SK-MEL-5 (cell line): ENCODE measurements at regions not wholly inside any gene's neighbourhood (a gene's known extent, or its start where the extent isn't known, plus 50 kb on each side); places are given as distances from the start of the nearest gene placed in this dataset.
"Not testable (repeated sequence)": the region's sequence is repeated elsewhere in the genome, so short reads cannot be mapped to it uniquely, and the experiment has no call there.

Experiments used
- DNase-seq: peaks from one replicate; pipeline ENCODE4 v3.0.0-alpha.2; 2016; ENCODE audit warnings: low read depth, low spot score
- in situ Hi-C: cut with HindIII; loops from 2 replicates; pipeline ENCODE4 v1.10.0; 2016; ENCODE audit warnings: low sequenced_read_pairs, high pct_unique_total_duplicates, low pct_unique_long_range_greater_than_20kb

DNA sequence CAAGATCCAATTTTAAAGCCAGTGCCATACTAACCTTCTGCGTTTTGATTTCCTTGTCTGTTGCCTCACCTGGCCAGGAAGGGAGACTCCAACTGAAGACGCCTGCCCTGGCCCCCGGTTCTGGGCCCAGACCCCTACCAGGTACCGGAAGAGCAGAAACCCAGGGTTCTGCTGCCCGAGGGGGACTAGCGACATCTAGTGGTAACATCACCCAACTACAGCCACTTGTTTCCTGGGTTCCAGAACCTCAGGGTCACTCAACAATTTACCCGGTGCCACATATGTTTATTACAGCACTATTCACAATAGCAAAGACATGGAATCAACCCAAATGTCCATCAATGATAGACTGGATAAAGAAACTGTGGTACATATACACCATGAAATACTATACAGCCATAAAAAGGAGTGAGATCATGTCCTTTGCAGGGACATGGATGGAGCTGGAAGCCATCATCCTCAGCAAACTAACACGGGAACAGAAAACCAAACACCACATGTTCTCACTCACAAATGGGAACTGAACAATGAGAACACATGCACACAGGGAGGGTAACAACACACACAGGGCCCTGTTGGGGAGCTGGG lies 268.7 kb upstream of the IRX4 start:
- DNase-seq: peak; percentile 60

GRCh38 chr5:2149195-2149539 lies 266.4 kb upstream of the IRX4 start:
- in situ Hi-C loops: no loop called here
- no peak for DNase-seq

More for the DNA sequence above, 268.7 kb upstream of the IRX4 start:
- in situ Hi-C loops: not testable (repeated sequence)

DNA sequence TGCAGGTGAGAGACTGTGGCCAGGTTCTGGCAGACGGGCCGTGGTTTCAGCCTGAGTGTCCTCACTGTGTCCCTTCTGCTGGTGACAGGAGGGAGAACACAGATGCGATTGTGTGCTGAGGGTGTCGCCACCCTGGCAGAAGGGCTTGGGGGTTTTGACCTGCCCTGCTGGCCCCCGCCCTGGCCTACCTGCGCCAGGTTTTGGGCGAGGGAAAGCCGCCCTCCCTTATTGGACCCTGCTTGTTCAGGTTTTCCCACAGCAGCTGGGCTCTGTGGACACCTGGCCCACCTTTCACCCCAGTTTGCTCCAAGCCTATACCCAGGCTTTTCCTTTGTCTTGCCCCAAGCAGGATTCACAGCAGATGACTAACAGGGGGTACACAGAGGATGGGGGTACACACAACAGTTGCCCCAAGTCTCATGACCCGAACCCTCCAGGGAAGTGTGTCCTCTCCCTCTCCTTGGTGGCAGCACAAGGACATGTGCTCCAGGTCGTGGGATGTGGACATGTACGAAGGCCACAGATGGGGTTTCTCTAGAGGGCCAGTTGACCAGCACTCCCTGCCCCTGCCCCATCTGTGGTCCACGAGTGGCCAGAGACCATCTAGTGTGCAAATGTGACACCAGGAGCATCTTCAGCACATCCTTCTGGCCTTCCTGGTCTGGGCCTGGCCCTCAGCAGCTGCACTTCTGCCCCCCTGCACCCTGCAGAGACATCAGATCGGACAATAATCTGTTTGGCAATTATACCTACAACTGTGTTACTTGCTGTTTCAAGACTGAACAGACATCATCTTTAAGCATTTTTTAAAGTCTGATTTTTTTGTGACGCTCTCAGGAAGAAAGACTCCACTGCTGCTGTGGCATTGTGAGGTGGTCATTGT lies 265.8 kb upstream of the IRX4 start:
- no peak for DNase-seq
- in situ Hi-C loops: no loop called here

DNA sequence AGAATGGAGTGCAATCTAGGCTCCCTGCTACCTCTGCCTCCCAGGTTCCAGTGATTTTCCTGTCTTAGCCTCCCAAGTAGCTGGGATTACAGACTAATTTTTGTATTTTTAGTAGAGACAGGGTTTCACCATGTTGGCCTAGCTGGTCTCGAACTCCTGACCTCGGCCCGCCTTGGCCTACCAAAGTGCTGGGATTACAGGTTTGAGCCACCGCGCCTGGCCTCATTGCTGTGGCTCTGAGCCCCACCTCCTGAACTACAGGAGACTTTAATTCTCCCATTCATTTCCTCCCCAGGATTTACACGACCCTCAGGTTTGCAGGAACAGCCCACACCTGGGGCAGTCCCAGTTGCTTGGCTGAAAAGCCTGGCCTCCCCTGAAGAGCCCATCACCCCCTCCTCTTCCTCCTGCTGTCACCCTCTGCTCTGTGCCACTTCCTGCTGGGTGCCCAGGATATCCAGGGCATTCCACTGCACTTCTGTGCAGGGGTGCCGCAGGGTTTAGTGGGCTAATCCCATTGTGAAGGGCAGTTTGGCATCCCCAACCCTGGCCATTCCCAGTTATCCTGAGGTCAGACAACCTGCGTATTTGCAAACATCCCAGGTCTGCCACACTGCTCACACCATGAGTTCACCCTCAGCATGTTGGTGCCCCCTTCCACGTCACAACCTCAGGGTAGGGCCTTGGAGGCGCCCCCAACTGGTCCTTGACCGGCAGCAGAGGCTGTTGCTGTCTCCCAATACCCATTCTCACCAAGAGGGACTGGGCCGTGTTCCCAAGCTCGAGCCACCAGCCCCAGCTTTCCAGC lies 265.0 kb upstream of the IRX4 start:
- DNase-seq: no peak
- in situ Hi-C loops: no loop called here

- no peak for DNase-seq
- in situ Hi-C loops: no loop called here
Observed at GRCh38 chr5:2143646-2144353, 261.1 kb upstream of the IRX4 start.

DNA sequence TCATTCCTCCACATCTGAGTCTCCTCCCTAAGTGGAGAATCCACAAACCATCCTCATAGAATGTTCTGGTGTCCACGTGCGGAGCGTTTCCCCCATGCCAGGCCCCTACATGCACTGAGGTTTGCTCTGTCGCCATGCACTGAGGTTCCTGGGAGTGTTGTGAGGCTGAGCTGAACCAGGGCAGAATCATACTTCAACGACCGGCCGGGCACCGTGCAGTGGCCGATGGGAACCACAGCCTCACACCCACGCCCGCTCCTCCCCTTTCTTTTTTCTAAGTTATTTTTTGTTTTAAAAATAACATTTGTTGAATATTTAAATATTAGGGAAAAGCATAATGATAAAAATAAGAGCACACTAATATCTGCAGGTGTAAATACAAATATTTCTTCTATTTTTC lies 260.4 kb upstream of the IRX4 start:
- in situ Hi-C loops: no loop called here
- DNase-seq: no peak

DNA sequence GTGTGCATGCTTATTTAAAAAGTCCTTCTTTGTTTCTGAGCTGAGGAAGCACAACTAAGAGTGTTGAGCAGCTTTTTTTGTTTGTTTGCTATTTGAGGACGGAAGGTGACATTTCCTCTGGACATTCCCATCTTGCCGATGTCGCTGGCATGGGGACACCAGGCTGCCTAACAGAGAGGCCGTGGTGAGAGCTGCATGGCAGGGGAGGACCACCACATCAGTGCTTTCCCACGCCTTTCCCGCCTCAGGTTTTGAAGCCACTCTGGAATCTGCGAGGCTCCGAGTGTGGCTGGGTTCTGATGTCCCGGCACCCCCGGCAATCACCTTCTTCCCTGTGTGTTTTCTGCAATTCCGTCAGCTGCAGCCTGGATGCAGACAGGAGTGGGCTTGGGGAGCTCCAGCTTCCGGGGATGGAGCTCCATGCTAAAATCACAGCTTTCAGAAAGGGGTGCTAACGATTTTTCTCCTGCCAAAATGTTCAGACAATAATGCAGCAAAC lies 259.8 kb upstream of the IRX4 start:
- in situ Hi-C loops: no loop called here
- no peak for DNase-seq

DNA sequence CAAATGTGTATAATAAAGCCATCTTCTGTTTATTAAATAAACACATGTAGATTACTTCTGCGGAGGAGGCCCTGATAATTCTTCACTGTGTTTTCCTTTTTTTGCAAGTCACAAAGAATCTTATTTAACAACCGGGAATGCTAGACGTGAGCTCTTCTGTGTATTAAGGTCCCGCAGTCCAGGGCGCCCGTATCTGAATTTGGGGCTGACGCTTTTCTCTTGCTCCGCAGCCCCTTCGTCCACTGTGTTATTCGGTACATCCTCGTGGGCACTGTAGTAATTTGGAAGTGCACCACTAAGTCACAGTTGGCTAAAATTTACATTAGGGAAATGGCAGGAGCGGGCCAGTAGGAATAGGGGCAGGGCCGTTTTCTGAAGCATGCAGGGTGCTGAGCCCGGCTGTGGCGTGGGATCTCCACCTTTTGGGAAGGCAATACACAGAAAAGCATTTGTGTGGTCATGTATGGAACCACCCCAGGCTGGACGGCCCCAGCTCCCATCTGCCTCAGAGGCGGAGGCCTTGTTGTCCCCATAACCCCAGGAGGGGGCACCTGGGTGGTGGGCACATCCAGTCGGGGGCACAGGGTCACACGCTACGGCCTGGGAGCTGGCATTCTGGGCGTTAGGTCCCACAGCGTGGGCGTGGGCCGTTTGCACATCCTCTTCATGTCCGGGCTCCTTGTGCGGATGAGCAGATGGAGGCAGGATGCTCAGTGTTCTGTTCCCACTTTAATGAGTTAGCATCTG lies 258.7 kb upstream of the IRX4 start:
- no peak for DNase-seq
- in situ Hi-C loops: no loop called here

DNA sequence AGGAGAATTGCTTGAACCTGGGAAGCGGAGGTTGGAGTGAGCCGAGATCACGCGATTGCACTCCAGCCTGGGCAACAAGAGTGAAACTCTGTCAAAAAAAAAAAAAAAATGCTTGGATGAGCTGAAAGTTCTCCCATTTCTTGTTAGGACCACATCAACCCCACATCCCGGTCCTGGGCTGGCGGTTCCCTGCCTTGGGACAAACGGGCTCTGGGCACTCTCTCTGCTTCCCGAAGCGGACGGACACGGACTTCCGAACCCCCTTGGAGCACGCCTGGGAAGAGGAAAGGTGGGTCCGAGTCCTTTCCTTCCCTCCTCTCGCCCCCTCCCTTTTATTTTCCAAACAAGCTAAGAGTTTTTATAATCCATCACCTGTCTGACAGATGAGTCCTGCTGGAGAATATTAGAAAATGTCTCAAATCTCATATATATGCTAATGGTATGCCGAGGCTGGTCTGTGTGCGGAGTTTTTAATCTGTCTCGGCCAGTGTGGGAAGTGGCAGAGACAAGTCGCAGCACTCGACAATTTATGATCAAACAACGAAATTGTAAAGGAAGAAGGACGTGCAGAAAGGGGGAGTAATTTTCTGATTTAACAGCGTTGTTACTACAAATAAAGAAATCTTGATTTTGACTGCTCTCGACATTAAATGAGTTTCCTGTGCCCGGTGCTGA lies 257.9 kb upstream of the IRX4 start:
- DNase-seq: no peak
- in situ Hi-C loops: no loop called here

DNA sequence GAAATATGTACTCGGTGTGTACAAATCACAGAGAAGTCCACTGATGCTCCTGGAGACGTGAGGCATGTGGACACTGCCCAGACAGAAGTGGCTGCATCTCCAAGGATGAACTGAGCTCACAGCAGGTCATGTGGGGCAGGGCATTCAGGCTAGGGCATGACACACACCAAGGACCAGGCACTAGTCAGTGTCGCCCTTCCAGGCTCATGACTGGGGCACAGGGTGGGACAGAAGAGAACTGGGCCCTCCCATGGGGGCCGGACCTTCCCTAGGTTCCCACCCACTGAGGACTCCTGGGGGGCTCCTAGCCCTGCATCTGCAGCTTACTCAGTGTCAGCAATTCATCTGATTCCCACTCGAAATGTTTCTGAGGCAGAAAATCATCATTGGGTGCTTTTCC lies 256.8 kb upstream of the IRX4 start:
- no peak for DNase-seq
- in situ Hi-C loops: no loop called here

GRCh38 chr5:2138896-2139295 lies 256.2 kb upstream of the IRX4 start:
- in situ Hi-C loops: no loop called here

DNA sequence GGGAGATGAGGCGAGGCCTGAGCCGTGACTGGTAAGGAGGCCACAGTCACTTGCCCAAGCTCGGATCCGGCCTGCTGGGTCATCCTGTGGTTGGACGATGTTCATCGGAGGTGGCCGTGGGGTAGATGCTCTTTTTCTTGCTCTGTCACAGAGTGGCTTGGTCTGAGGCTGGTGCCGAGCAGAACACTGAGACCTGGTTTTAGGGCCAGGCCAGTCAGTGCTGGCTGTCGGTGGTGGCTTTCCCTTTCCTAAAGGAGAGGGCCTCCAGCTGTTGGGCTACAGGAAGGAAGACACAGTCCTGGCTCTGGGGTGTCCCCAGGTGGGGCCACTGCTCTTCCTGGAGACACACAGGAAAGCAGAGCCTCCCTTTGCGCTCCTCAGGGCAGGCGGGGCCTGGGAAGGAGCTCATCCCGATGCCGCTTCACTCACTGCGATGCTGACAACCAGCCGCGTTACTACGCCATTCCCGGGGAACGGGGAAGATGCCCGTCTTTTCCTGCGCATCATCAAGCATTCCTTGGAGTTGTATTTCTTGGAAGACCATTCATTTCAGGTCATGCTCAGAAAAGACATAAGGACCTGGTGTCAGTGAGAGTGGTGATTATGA lies 254.8 kb upstream of the IRX4 start:
- no peak for DNase-seq
- in situ Hi-C loops: no loop called here

More at GRCh38 chr5:2138896-2139295, 256.2 kb upstream of the IRX4 start:
- DNase-seq: no peak

GRCh38 chr5:2136728-2137333 lies 254.1 kb upstream of the IRX4 start:
- no peak for DNase-seq
- in situ Hi-C loops: no loop called here

DNA sequence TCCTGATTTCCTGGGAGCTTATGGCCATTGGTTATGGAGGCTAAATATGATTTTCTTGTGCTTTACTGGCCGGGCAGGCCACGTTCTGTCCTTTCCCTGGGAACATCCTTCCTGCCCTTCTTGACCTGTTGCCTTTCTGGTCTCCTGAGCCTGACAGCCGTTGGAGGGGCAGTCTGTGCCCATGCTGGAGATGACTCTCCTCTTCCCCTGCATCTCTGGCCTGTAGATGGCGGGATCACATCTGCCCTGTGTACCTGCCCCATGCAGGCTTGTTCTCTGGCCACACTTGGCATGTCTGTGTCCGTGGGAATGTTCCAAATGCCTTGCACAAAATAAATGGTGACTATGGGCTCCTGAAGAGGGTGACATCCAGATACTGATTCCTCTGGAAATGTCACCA lies 253.1 kb upstream of the IRX4 start:
- in situ Hi-C loops: no loop called here
- no peak for DNase-seq

GRCh38 chr5:2135354-2135753 lies 252.6 kb upstream of the IRX4 start:
- in situ Hi-C loops: no loop called here
- no peak for DNase-seq
